ENCODE measurements at regions not wholly inside any gene's neighbourhood (a gene's known extent, or its start where the extent isn't known, plus 50 kb on each side); places are given as distances from the start of the nearest gene placed in this dataset.

- Histone ChIP-seq H4K20me1 (ENCODE audit: insufficient read depth, low read length) (no peaks in the 10 kb centered on the region), H3K27me3 (ENCODE audit: insufficient read depth, low read length, poor library complexity) (no peaks in the 10 kb centered on the region), H3K36me3 (ENCODE audit: insufficient read depth, low read length) (no peaks in the 10 kb centered on the region), H3K9me3 (ENCODE audit: insufficient read depth, low read length, severe bottlenecking) (peaks cover 5% of the 10 kb centered on the region), H3K27ac (ENCODE audit: low read length) (no peak overlapping the region), H3K4me1 (ENCODE audit: insufficient read depth, low read length) (peaks cover 4% of the 10 kb centered on the region; the same call in 1 of the 2 replicates), H2AFZ (ENCODE audit: low read depth, low read length) (no peak overlapping the region), H3K4me2 (ENCODE audit: insufficient read depth, low read length) (no peak overlapping the region), H3K4me3 (ENCODE audit: low read depth in 1 of 2, low read length in 2 of 2) (no peak overlapping the region), H3K79me2 (ENCODE audit: insufficient read depth, low read length) (no peaks in the 10 kb centered on the region), H3K9ac (ENCODE audit: low read depth, low read length) (no peak overlapping the region)
- no peak for DNase-seq
- no peak for TF ChIP-seq CTCF (IDR thresholded peaks at IDR 0.05; ENCODE audit: borderline replicate concordance, extremely low read depth, low read length, poor library complexity, severe bottlenecking)
- no peak for TF ChIP-seq EZH2 (IDR thresholded peaks at IDR 0.05; ENCODE audit: borderline replicate concordance, low read depth, low read length, severe bottlenecking)
- ATAC-seq (ENCODE audit: insufficient read depth, low read depth) = peak; percentile 38; the same call in 1 of the 3 replicates
Observed at GRCh38 chr14:101176535-101177205, 273.1 kb upstream of the RTL1 start.

GRCh38 chr14:101177301-101177971, 273.9 kb upstream of the RTL1 start:
- no peak overlapping the region for H3K27ac ChIP-seq (ENCODE audit: low read length)
- DNase-seq (peak; percentile 4), ATAC-seq (ENCODE audit: insufficient read depth, low read depth) (no peak)
- no peaks in the 10 kb centered on the region for H3K36me3 ChIP-seq (ENCODE audit: insufficient read depth, low read length)
- no peaks in the 10 kb centered on the region for H4K20me1 ChIP-seq (ENCODE audit: insufficient read depth, low read length)
- no peak overlapping the region for H3K9ac ChIP-seq (ENCODE audit: low read depth, low read length)
- H3K4me1 ChIP-seq (ENCODE audit: insufficient read depth, low read length) = peaks cover 7% of the 10 kb centered on the region; the same call in 1 of the 2 replicates
- TF ChIP-seq CTCF (IDR thresholded peaks at IDR 0.05; ENCODE audit: borderline replicate concordance, extremely low read depth, low read length, poor library complexity, severe bottlenecking) = no peak
- no peak for TF ChIP-seq EZH2 (IDR thresholded peaks at IDR 0.05; ENCODE audit: borderline replicate concordance, low read depth, low read length, severe bottlenecking)
- H3K27me3 ChIP-seq (ENCODE audit: insufficient read depth, low read length, poor library complexity) = no peaks in the 10 kb centered on the region
- peaks cover 5% of the 10 kb centered on the region for H3K9me3 ChIP-seq (ENCODE audit: insufficient read depth, low read length, severe bottlenecking)
- H2AFZ ChIP-seq (ENCODE audit: low read depth, low read length) = no peak overlapping the region
- H3K79me2 ChIP-seq (ENCODE audit: insufficient read depth, low read length) = no peaks in the 10 kb centered on the region
- H3K4me2 ChIP-seq (ENCODE audit: insufficient read depth, low read length) = no peak overlapping the region
- no peak overlapping the region for H3K4me3 ChIP-seq (ENCODE audit: low read depth in 1 of 2, low read length in 2 of 2)

GRCh38 chr14:101178184-101179072, 274.9 kb upstream of the RTL1 start:
- no peaks in the 10 kb centered on the region for H3K27me3 ChIP-seq (ENCODE audit: insufficient read depth, low read length, poor library complexity)
- H3K27ac ChIP-seq (ENCODE audit: low read length) = no peak overlapping the region
- no peak for ATAC-seq (ENCODE audit: insufficient read depth, low read depth)
- H3K4me3 ChIP-seq (ENCODE audit: low read depth in 1 of 2, low read length in 2 of 2) = no peak overlapping the region
- peak; percentile 1 for DNase-seq
- TF ChIP-seq EZH2 (IDR thresholded peaks at IDR 0.05; ENCODE audit: borderline replicate concordance, low read depth, low read length, severe bottlenecking) (no peak), CTCF (IDR thresholded peaks at IDR 0.05; ENCODE audit: borderline replicate concordance, extremely low read depth, low read length, poor library complexity, severe bottlenecking) (no peak)
- no peak overlapping the region for H3K4me2 ChIP-seq (ENCODE audit: insufficient read depth, low read length)
- H3K4me1 ChIP-seq (ENCODE audit: insufficient read depth, low read length) = peaks cover 7% of the 10 kb centered on the region; the same call in 1 of the 2 replicates
- no peaks in the 10 kb centered on the region for H4K20me1 ChIP-seq (ENCODE audit: insufficient read depth, low read length)
- H3K36me3 ChIP-seq (ENCODE audit: insufficient read depth, low read length) = no peaks in the 10 kb centered on the region
- H3K9me3 ChIP-seq (ENCODE audit: insufficient read depth, low read length, severe bottlenecking) = peaks cover under 1% of the 10 kb centered on the region
- no peak overlapping the region for H2AFZ ChIP-seq (ENCODE audit: low read depth, low read length)
- H3K9ac ChIP-seq (ENCODE audit: low read depth, low read length) = no peak overlapping the region
- H3K79me2 ChIP-seq (ENCODE audit: insufficient read depth, low read length) = no peaks in the 10 kb centered on the region
